Heart left ventricle (tissue), 13 donors: ENCODE measurements at regions not wholly inside any gene's neighbourhood (a gene's known extent, or its start where the extent isn't known, plus 50 kb on each side); places are given as distances from the start of the nearest gene placed in this dataset.

Experiments
- CTCF ChIP-seq, 12 donors: fragments of 200-600 bp; sonication (generic) in 4 of 12; IDR thresholded peaks; one replicate each; pipeline versions ENCODE4 v1.5.0 to v1.8.0; 2018 to 2022; ENCODE audit warnings: antibody characterized with exemption in 12 of 12, mild to moderate bottlenecking in 5 of 12
- POLR2A ChIP-seq, 2 donors: fragments of 450-650 bp; IDR thresholded peaks; one replicate each; pipeline ENCODE4 v1.6.1; 2017; ENCODE audit warnings: antibody characterized with exemption in 2 of 2, mild to moderate bottlenecking in 2 of 2, moderate library complexity in 2 of 2
- donor health status: ischemic (EF 13 %, LVEDD 7.1; RV severe dilation, severe dysfunction).
- donor health status: DM: no; HTN: yes; CAD: no.
- donor health status: DM: no; HTN: no; CAD: no.
- donor health status: ischemic (EF 25% LVEDD 6.9; RV normal size, moderate dysfunction).
- donor health status: ischemic (EF 25% LVEDD 5.7; RV mildly dilated, moderate dysfunction).
- donor health status: ischemic (EF 35%, LVEDD 5.7; RV mildly dilated, moderate dysfunction).
- donor health status: nonischemic (EF 11% LVEDD 7.7; RV severe dilation, severe dysfunction).
- donor health status: DM: yes; HTN: yes; CAD: no.
- donor health status: PGD.
- donor health status: ischemic (EF 29% LVEDD 5.4; RV normal size, mild dysfunction).
- donor health status: nonischemic (EF 23%, LVEDD 6.1; RV moderate dilation, normal function).

GRCh38 chr2:217529271-217529670, 473.5 kb downstream of the TNS1 start:
- no peak for TF ChIP-seq POLR2A (IDR thresholded peaks at IDR 0.05)
- TF ChIP-seq CTCF (IDR thresholded peaks at IDR 0.05) = no peak
